Tibial nerve (tissue), 4 donors: ENCODE measurements at regions not wholly inside any gene's neighbourhood (a gene's known extent, or its start where the extent isn't known, plus 50 kb on each side); places are given as distances from the start of the nearest gene placed in this dataset.

Experiments used
- CTCF ChIP-seq, 5 experiments: fragments of 200-600 bp in 3 of 5; fragments of 450-650 bp in 2 of 5; sonication (generic) in 3 of 5; IDR thresholded peaks; one replicate each; pipeline ENCODE4 v1.5.1; 2016 to 2019; ENCODE audit warnings: antibody characterized with exemption in 5 of 5, mild to moderate bottlenecking in 3 of 5, moderate library complexity in 2 of 5
- EP300 ChIP-seq, 2 donors: sonication (generic); formaldehyde crosslinking; IDR thresholded peaks; one replicate each; pipeline ENCODE4 v1.6.1; 2017; ENCODE audit warnings: antibody characterized with exemption in 2 of 2, mild to moderate bottlenecking in 1 of 2

GRCh38 chr7:157469181-157470016 lies 132.6 kb downstream of the DNAJB6 start:
- TF ChIP-seq CTCF (IDR thresholded peaks at IDR 0.05) (no peak), EP300 (IDR thresholded peaks at IDR 0.05) (no peak)
